ENCODE measurements at regions not wholly inside any gene's neighbourhood (a gene's known extent, or its start where the extent isn't known, plus 50 kb on each side); places are given as distances from the start of the nearest gene placed in this dataset.

- H3K4me2 ChIP-seq (ENCODE audit: low read length): no peak overlapping the region
- no TSS peak for BruUV-seq (replicated peaks)
- no peaks in the 10 kb centered on the region for H3K9me2 ChIP-seq (ENCODE audit: insufficient read depth)
- H4K20me1 ChIP-seq (ENCODE audit: insufficient read depth): no peaks in the 10 kb centered on the region
- H3K27ac ChIP-seq (ENCODE audit: low read depth, low read length): no peak overlapping the region
- no peaks in the 10 kb centered on the region for H3K4me1 ChIP-seq (ENCODE audit: control insufficient read depth in 1 of 2, insufficient read depth in 2 of 2, low read length in 2 of 2)
- H3K9ac ChIP-seq (ENCODE audit: low read length): no peak overlapping the region
- no peaks in the 10 kb centered on the region for H3K27me3 ChIP-seq (ENCODE audit: insufficient read depth, low read length)
- ChIA-PET RAD21 (ENCODE audit: low non-redundant PET in 1 of 2, low total read pairs in 2 of 2, uncharacterized antibody in 2 of 2, unreplicated experiment in 2 of 2) (no interaction called here), POLR2A (no interaction called here), CTCF (no interaction called here)
- intact Hi-C loops (cut with micrococcal nuclease): no loop called here
- H3K79me2 ChIP-seq (ENCODE audit: insufficient read depth, low read length): no peaks in the 10 kb centered on the region
- H3K36me3 ChIP-seq (ENCODE audit: control insufficient read depth in 1 of 2, insufficient read depth in 2 of 2, low read length in 2 of 2): no peaks in the 10 kb centered on the region
- TF ChIP-seq POLR2A (IDR thresholded peaks at IDR 0.05; ENCODE audit: borderline replicate concordance, extremely low read depth, insufficient read depth, insufficient read length) (no peak), CTCF (IDR thresholded peaks at IDR 0.05 in 2 of 3, conservative IDR thresholded peaks at IDR 0.05 in 1 of 3; ENCODE audit: borderline replicate concordance in 1 of 3, insufficient read depth in 1 of 3, low read depth in 2 of 3, low read length in 2 of 3) (no peak), EZH2 (IDR thresholded peaks at IDR 0.05) (no peak), EZH2phosphoT487 (IDR thresholded peaks at IDR 0.05; ENCODE audit: borderline replicate concordance) (no peak), SIN3A (IDR thresholded peaks at IDR 0.05; ENCODE audit: low read depth) (no peak), SP1 (IDR thresholded peaks at IDR 0.05; ENCODE audit: low read depth) (no peak), CEBPB (IDR thresholded peaks at IDR 0.05; ENCODE audit: low read depth) (no peak), CBX3 (IDR thresholded peaks at IDR 0.05; ENCODE audit: low read depth) (no peak), ZBTB33 (IDR thresholded peaks at IDR 0.05; ENCODE audit: extremely low read depth, insufficient replicate concordance, low read length) (no peak), FOSL1 (IDR thresholded peaks at IDR 0.05; ENCODE audit: low read depth) (no peak), JUND (IDR thresholded peaks at IDR 0.05) (no peak), TCF7L2 (IDR thresholded peaks at IDR 0.05; ENCODE audit: borderline replicate concordance, extremely low read depth, insufficient read depth, insufficient read length) (no peak), MAX (IDR thresholded peaks at IDR 0.05) (no peak)
- DNase-seq (ENCODE audit: low read depth, low spot score): no peak
- no peak overlapping the region for H2AFZ ChIP-seq (ENCODE audit: low read depth, low read length, poor library complexity, severe bottlenecking)
- no peaks in the 10 kb centered on the region for H3K9me3 ChIP-seq (ENCODE audit: control insufficient read depth in 1 of 2, insufficient read depth in 1 of 2, low read depth in 1 of 2, low read length in 2 of 2)
- no peak for ATAC-seq
- H3K4me3 ChIP-seq (replicated peaks in 1 of 2; ENCODE audit: low read depth in 1 of 2, low read length in 2 of 2): no peak overlapping the region
These were observed 360.4 kb upstream of the AGA start for GRCh38 chr4:177802661-177803060.

Measured in HCT116 (cell line).